GM18499 (cell line): ENCODE measurements at regions not wholly inside any gene's neighbourhood (a gene's known extent, or its start where the extent isn't known, plus 50 kb on each side); places are given as distances from the start of the nearest gene placed in this dataset.

ENCODE experiments used
- ATAC-seq: cut with Tn5 transposase; IDR thresholded peaks from one replicate; pipeline ENCODE4 v1.9.1; 2021; ENCODE audit warnings: moderate number of reproducible peaks; ENCODE audit not compliant: insufficient read depth, unreplicated experiment

DNA sequence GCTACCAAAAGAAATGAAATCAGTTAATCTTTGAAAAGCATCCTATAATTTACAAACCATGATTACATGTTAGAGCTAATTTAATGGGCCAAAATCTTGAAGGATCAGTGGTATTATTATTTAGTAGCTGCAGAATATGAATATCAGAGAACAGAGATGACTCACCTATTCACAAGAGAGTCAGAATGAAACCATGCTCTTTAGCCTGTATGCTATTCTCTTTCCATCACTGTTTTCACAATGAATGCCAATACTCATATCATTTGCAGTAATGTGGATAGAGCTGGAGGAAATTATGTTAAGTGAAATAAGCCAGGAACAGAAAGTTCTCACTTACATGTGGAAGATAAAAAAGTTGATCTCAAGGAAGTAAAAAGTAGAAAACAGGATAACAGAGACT lies 414.1 kb downstream of the CENPC start:
- ATAC-seq = peak; percentile 99

DNA sequence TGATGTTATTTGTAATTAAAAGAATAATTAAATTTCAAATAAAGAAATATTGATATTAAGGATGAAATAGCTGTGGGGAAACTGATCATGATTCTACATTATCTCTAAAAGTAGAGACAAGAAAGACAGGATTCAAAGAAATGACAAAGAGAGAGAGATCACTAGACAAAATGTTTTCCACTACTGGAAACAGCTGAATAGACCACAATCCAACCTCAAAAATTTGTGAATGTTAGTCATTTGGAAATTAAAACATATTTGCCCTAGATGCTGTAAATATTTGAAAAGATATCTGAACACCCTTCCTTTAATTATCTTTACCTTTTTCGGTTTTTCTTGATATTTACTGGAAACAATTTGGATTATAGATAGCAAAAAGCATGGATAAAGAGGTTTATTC lies 414.9 kb downstream of the CENPC start:
- no peak for ATAC-seq

- no peak for ATAC-seq
These were observed 418.7 kb downstream of the CENPC start for GRCh38 chr4:67126570-67126969.

- no peak for ATAC-seq
These were observed 419.4 kb downstream of the CENPC start for GRCh38 chr4:67125636-67126514.

DNA sequence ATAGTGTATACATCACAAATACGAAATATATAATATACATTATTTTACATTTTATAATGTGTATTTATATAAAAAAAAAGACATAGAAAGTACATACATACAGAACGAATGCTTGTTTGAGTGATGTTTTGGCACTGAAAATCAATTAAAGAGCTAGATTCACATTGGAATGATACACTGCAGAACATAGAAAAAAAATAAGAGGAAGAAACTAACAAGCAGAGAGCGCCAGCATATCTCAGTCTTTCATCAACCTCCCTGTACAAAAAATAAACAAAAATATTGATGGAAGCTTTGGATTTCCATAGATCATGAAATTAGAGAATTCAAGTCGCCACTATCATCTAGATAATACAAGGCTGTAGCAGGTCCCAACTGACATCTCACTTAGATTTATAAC lies 420.6 kb downstream of the CENPC start:
- no peak for ATAC-seq

- no peak for ATAC-seq
These were observed 423.3 kb downstream of the CENPC start for GRCh38 chr4:67122029-67122428.

GRCh38 chr4:67120369-67120768 lies 424.9 kb downstream of the CENPC start:
- no peak for ATAC-seq

GRCh38 chr4:67109276-67109675 lies 436.0 kb downstream of the CENPC start:
- ATAC-seq = no peak

DNA sequence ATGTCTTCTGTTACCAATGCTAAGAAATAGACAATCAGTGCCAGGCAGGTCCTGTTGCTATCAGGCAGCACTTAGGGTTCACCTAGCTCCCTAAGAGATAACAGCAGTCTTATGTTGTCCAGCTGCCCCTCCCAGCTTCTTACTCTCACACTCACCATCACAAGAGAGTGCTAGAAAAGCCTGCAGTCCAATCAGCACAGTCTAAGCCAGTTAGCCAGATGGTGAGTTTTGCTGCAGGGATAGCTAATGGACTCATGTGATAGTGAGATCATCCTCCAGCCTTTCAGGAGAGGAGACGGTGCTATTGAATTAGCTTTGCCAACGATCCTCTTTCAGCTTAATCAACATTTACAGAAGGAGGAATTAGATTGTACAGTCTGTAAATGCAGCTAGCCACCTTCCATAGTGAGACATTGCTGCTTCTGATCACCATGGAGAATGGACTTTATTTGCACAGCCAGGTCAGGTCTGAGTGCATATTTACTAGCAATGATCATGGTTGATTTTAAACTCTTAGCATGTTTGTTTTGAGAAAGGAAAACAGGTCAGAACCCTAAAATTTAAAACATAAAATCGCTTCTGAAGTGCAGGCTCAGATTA lies 438.3 kb downstream of the CENPC start:
- ATAC-seq = no peak

DNA sequence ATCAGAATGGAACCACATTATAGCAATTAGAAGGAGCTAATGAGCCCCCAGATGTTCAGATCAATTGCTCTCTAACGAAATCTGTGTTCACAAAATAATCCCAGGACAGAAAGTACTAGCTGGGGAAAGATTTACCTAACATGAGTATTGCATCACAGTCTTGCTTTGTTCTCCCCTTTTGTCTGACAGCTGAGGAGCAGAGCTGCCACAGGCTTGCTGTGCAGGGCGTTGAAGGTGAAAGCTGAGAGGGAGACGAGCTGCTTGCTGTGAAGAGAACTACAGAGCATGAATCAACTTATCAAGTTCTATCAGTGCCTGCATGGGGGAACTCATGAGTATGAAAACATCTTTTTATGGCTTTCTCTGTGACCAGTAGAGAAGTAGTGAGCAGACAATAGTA lies 441.2 kb downstream of the CENPC start:
- ATAC-seq = no peak

DNA sequence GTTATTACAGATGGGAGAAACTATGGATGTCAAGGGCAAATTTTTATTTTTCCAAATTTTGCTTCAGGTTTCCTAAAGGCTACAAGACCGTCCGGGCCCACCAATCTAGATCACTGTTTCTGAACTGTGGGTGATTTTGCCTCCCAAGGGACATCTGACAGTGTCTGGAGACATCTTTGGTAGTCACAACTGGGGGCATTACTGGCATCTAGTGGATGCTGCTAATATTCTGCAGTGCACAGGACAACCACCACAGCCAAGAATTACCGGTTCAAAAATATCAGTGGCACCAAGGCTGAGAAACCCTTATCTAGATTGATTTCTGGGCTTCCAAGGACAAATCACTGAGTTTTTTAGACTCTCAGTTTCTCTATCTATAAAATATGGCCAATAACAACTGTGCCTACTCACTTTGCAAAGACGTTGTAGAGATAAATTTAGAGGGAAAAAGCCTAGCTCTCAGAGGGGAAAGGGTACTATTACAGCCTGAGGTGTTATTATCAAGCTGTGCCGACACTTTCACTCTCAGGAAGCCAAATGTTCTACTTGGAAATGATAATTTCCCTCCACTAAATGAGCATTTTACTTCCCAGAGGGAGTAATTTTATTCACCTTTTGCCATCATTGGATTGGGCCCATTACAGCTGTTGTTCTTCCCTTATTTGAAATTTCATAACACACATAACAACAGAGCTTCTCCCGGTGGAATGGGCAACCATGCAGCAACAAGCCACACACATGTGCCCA lies 442.1 kb downstream of the CENPC start:
- ATAC-seq = no peak

DNA sequence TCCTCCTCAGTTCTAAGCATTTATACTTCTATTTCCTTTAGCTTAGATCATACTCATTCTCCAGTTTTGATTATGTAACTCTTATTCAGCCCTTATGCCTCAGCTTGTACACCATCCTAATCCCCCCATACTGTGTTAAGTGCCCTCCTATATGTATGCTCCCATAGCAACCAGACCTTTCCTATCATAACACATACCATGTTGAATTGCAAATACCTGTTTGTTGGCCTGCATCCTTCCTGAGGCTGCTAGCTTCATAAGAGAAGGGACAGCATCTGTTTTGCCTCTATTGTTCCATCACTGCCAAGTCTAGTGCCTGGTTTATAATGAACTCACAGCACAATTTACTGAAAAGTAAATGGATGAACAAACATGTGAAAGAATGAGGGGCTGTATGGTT lies 443.7 kb downstream of the CENPC start:
- ATAC-seq = no peak

- no peak for ATAC-seq
These were observed 453.0 kb downstream of the CENPC start for GRCh38 chr4:67092351-67092750.

DNA sequence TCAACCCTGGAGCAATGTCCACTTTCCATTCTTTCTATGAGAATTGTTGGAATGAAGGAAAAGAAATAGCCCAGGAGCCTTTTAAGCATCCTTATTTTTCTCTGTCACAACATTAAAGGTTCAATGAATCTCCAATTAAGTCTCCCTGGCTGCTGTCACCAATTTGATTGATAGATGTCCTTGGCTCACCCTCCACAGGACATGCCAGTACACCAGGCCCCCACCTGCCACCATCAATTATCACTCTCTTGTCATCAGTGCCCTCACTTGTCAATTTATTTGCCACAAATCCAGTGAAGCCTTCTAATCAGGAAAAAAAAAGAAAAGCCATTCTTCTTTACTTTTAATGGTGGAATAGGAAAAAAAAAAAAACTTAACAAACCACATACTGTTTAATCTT lies 453.6 kb downstream of the CENPC start:
- no peak for ATAC-seq

DNA sequence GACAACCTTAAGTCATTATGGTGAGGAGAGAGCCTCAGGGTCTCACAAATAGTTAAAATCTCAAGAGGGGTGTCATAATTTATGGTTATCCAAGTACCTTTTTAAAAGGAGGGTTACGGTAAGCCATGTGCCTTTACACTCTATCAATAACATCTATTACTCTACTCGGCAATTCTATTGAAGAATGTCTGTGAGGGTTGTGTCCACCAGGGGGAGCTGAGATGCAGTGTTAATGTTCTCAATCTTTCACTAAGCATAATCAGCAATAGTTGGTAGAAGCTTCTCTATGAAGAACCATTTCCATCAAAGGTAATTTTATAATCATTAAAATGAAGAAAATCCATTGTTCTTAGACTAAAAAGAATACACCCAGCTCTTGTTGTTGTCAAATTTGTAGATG lies 457.4 kb downstream of the CENPC start:
- peak; percentile 73 for ATAC-seq

GRCh38 chr4:67084783-67085182 lies 460.5 kb downstream of the CENPC start:
- ATAC-seq = no peak

DNA sequence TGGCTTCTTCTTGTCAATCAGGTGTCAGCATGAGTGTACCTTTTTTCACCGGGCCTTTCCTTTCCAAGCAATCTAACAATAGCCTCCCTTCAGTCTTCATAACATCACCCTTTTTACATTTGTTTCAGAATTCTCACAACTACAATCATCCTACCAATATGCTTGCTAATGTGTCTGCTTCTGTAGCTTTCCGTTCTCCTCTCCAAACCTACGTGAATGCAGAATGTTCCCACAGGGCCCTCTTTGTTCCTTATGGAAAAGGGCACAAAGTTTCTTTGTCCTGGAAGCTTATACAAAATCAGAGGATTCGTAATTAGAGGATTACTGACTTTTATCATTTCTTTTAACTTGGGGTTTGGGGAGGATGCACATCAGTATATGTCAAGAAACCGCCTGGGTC lies 461.8 kb downstream of the CENPC start:
- ATAC-seq = no peak

- ATAC-seq = no peak
These were observed 462.6 kb downstream of the CENPC start for GRCh38 chr4:67082746-67083145.

DNA sequence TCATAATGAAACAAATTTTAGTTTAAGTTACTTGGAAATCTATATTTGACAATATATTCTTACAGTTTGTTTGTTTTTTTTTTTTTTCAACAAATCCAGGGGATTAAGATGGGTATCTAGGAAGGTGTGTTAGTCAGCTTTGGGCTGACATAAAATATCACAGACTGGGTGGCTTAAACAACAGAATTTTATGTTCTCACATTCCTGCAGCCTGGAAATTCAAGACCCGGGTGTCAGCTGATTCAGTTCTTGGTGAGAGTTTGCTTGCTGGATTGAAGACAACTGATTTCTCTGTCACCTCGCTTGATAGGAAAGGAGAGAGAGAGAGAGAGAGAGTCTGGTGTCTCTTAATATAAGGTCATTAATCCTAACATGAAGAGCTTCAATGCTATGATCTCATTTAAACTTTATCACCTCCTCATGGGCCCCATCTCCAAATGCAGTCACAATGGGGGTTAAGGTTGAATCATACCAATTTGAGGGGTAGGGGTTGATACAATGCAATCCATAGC lies 465.2 kb downstream of the CENPC start:
- ATAC-seq = no peak

- ATAC-seq = no peak
These were observed 473.7 kb downstream of the CENPC start for GRCh38 chr4:67071641-67072040.

GRCh38 chr4:67055319-67055718 lies 490.0 kb downstream of the CENPC start:
- no peak for ATAC-seq
